Trophoblast cell (in vitro differentiated cells and primary cell): ENCODE measurements at regions not wholly inside any gene's neighbourhood (a gene's known extent, or its start where the extent isn't known, plus 50 kb on each side); places are given as distances from the start of the nearest gene placed in this dataset.

Experiments
- DNase-seq, 2 donors: peaks; one replicate each; pipeline ENCODE4 v3.0.0-alpha.2; 2016
- H2AFZ ChIP-seq: 2 replicates; pipeline ENCODE4 v1.6.1; 2013; ENCODE audit warnings: low read length, moderate library complexity, mild to moderate bottlenecking; ENCODE audit not compliant: insufficient read depth, poor library complexity
- H2AK5ac ChIP-seq: 2 replicates; pipeline ENCODE4 v1.6.1; 2013; ENCODE audit warnings: mild to moderate bottlenecking, low read length
- H2BK120ac ChIP-seq: 2 replicates; pipeline ENCODE4 v1.6.1; 2013; ENCODE audit warnings: low read length, mild to moderate bottlenecking, moderate library complexity; ENCODE audit not compliant: insufficient read depth, poor library complexity
- H2BK12ac ChIP-seq: 2 replicates; pipeline ENCODE4 v1.6.1; 2013; ENCODE audit warnings: mild to moderate bottlenecking, low read length, moderate library complexity
- H2BK5ac ChIP-seq: 2 replicates; pipeline ENCODE4 v1.6.1; 2013; ENCODE audit warnings: low read length, low read depth, moderate library complexity, mild to moderate bottlenecking; ENCODE audit not compliant: poor library complexity
- H3K14ac ChIP-seq: 2 replicates; pipeline ENCODE4 v1.6.1; 2013; ENCODE audit warnings: mild to moderate bottlenecking, low read length
- H3K18ac ChIP-seq: 2 replicates; pipeline ENCODE4 v1.6.1; 2013; ENCODE audit warnings: mild to moderate bottlenecking, low read length
- H3K23ac ChIP-seq: 2 replicates; pipeline ENCODE4 v1.6.1; 2013; ENCODE audit warnings: low read length
- H3K27ac ChIP-seq: 2 replicates; pipeline ENCODE4 v1.5.1; 2013; ENCODE audit warnings: low read depth, mild to moderate bottlenecking, inconsistent platforms, low read length, moderate library complexity
- H3K27me3 ChIP-seq: 2 replicates; pipeline ENCODE4 v1.6.1; 2013; ENCODE audit warnings: inconsistent platforms, mild to moderate bottlenecking, low read length, moderate library complexity; ENCODE audit not compliant: insufficient read depth
- H3K36me3 ChIP-seq, 2 experiments: 1 replicate in 1 of 2; 2 replicates in 1 of 2; pipeline ENCODE4 v1.6.1; 2013; ENCODE audit warnings: low read length in 2 of 2, mild to moderate bottlenecking in 2 of 2, moderate library complexity in 1 of 2; ENCODE audit not compliant: insufficient read depth in 2 of 2, control insufficient read depth in 1 of 2
- H3K4ac ChIP-seq: 2 replicates; pipeline ENCODE4 v1.6.1; 2013; ENCODE audit warnings: low read depth, mild to moderate bottlenecking, low read length, moderate library complexity
- H3K4me1 ChIP-seq, 2 experiments: 1 replicate in 1 of 2; 2 replicates in 1 of 2; pipeline ENCODE4 v1.6.1; 2013; ENCODE audit warnings: low read length in 2 of 2, mild to moderate bottlenecking in 2 of 2, moderate library complexity in 1 of 2; ENCODE audit not compliant: insufficient read depth in 2 of 2, control insufficient read depth in 1 of 2
- H3K4me2 ChIP-seq: 2 replicates; pipeline ENCODE4 v1.6.1; 2013; ENCODE audit warnings: inconsistent platforms, mild to moderate bottlenecking, low read length, moderate library complexity
- H3K4me3 ChIP-seq: 2 replicates; pipeline ENCODE4 v1.5.1; 2013; ENCODE audit warnings: mild to moderate bottlenecking, low read depth, low read length, inconsistent platforms
- H3K79me1 ChIP-seq: one replicate; pipeline ENCODE4 v1.6.1; 2013; ENCODE audit warnings: low read length
- H3K79me2 ChIP-seq: 2 replicates; pipeline ENCODE4 v1.6.1; 2013; ENCODE audit warnings: low read length, mild to moderate bottlenecking; ENCODE audit not compliant: control insufficient read depth, insufficient read depth, poor library complexity
- H3K9ac ChIP-seq: 2 replicates; pipeline ENCODE4 v1.6.1; 2013; ENCODE audit warnings: mild to moderate bottlenecking, low read length
- H3K9me3 ChIP-seq: 2 replicates; pipeline ENCODE4 v1.6.1; 2013; ENCODE audit warnings: low read depth, mild to moderate bottlenecking, control low read depth, inconsistent platforms, low read length; ENCODE audit not compliant: insufficient read depth
- H4K12ac ChIP-seq: 2 replicates; pipeline ENCODE4 v1.6.1; 2013; ENCODE audit warnings: low read depth, mild to moderate bottlenecking, low read length, moderate library complexity
- H4K8ac ChIP-seq: 2 replicates; pipeline ENCODE4 v1.6.1; 2013; ENCODE audit warnings: low read depth, mild to moderate bottlenecking, low read length, moderate library complexity
- H4K91ac ChIP-seq: one replicate; pipeline ENCODE4 v1.6.1; 2013; ENCODE audit warnings: low read depth, mild to moderate bottlenecking, low read length, moderate library complexity
- WGBS: extraction: QIAGEN DNeasy Blood & Tissue Kit; methylation state at CpG from one replicate; pipeline ENCODE4 v1.1.7; 2013; ENCODE audit warnings: missing lambda C conversion rate; ENCODE audit not compliant: insufficient read length, insufficient coverage; ENCODE audit errors: extremely low coverage; 5-methylcytosine and 5-hydroxymethylcytosine counted together

DNA sequence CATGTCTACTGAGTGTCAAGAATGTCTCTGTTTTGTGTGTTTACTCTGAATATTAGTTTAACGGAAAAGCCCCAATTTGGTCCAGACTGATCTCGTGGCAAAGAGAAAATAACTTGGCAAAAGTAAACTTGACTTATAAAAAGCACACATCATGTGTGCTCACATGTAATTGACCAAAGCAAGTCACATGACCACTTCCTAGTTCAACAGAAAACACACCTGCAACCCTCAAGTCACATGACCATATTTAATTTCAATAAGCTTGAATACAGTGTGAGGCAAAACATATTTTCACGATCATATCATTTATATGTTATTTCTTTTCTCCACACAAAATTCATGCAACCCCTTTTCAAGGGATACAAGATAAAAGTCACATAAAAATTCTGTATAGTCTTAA, 662.4 kb downstream of the SLITRK1 start:
- no peak overlapping the region for H4K8ac ChIP-seq
- no peak overlapping the region for H3K23ac ChIP-seq
- no peak overlapping the region for H3K9ac ChIP-seq
- H3K27ac ChIP-seq, result no peak overlapping the region
- H3K4ac ChIP-seq, result no peak overlapping the region
- no peaks in the 10 kb centered on the region for H3K36me3 ChIP-seq
- no peaks in the 10 kb centered on the region for H3K27me3 ChIP-seq
- H3K9me3 ChIP-seq, result no peaks in the 10 kb centered on the region
- no peak overlapping the region for H3K18ac ChIP-seq
- no peak overlapping the region for H4K12ac ChIP-seq
- no peak overlapping the region for H3K4me3 ChIP-seq
- no peak overlapping the region for H4K91ac ChIP-seq
- no CpG with 5 or more reads among the region's 3 CpGs for WGBS
- DNase-seq, result no peak
- no peak overlapping the region for H2BK12ac ChIP-seq
- H3K4me2 ChIP-seq, result no peak overlapping the region
- H3K79me2 ChIP-seq, result no peaks in the 10 kb centered on the region
- H2BK5ac ChIP-seq, result no peak overlapping the region
- no peak overlapping the region for H3K14ac ChIP-seq
- H3K79me1 ChIP-seq, result no peaks in the 10 kb centered on the region
- no peaks in the 10 kb centered on the region for H3K4me1 ChIP-seq
- H2AK5ac ChIP-seq, result no peak overlapping the region
- H2BK120ac ChIP-seq, result no peak overlapping the region
- H2AFZ ChIP-seq, result no peak overlapping the region

DNA sequence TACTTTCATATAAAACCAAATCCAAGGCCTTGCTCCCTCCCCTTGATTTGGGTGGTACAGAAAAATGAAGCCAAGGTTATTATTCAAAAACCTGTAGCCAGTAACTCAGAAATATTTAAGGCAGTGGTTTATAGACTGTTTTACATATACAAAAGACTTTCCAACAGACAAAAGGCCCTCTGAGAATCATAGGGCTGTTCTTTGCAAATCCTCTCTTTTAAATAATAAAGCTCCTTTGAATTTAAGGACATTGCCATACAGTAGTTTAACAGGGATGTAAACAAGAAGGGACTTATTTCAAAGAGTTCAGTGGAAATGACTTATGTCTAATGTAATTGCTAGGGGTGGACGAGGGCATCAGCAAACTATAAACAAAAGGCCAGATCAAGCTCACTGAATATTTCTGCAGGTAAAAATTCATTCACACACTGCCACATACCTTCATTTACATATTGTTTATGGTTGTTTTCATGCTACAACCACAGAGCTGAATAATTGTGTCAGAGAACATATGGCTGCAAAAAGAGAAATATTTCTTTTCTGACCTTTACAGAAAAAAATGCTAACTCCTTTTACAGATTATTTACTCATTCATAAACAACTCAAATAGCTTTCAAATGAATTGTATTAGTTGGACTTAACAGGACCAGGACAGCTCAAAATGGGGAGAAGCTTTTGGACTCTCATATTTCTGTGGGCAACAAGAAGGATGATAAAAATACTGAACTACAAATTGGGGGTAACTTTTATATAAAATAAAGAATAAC, 665.6 kb downstream of the SLITRK1 start:
- Histone ChIP-seq H3K9ac (no peak overlapping the region), H3K18ac (no peak overlapping the region), H3K4me1 (no peaks in the 10 kb centered on the region), H3K36me3 (no peaks in the 10 kb centered on the region), H2BK12ac (no peak overlapping the region), H2BK5ac (no peak overlapping the region), H3K4me2 (no peak overlapping the region), H3K27me3 (no peaks in the 10 kb centered on the region), H3K4me3 (no peak overlapping the region), H2AFZ (no peak overlapping the region), H2AK5ac (no peak overlapping the region), H3K23ac (no peak overlapping the region), H3K9me3 (no peaks in the 10 kb centered on the region), H3K14ac (no peak overlapping the region), H3K4ac (no peak overlapping the region), H4K12ac (no peak overlapping the region), H4K8ac (no peak overlapping the region), H3K79me1 (no peaks in the 10 kb centered on the region), H2BK120ac (no peak overlapping the region), H4K91ac (no peak overlapping the region), H3K79me2 (no peaks in the 10 kb centered on the region), H3K27ac (no peak overlapping the region)
- WGBS, result no CpG with 5 or more reads among the region's 1 CpG
- DNase-seq, result no peak

DNA sequence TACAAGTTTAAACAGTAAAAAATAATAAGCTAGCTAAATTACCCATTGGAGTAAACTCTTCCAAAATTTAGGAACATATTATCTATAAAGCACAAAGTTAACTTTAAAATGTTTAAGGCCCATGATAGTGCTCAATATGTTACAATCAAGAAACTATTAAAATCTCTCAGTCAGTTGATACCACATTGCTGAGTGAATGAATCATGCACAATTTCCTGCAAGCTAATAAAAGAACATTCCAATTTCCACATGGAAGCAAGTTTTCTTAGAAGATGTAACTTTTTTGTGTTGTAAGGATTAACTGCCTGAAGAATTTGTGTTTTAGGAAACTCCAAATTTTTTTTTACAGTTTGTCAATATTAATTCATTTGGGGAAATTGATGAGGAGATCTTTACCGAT, 666.6 kb downstream of the SLITRK1 start:
- no peak overlapping the region for H4K12ac ChIP-seq
- no peak overlapping the region for H3K4me3 ChIP-seq
- H2AK5ac ChIP-seq, result no peak overlapping the region
- WGBS, result no CpG with 5 or more reads among the region's 1 CpG
- no peak overlapping the region for H3K27ac ChIP-seq
- no peaks in the 10 kb centered on the region for H3K27me3 ChIP-seq
- H2BK120ac ChIP-seq, result no peak overlapping the region
- H3K79me2 ChIP-seq, result no peaks in the 10 kb centered on the region
- no peak overlapping the region for H4K91ac ChIP-seq
- H2AFZ ChIP-seq, result no peak overlapping the region
- no peak overlapping the region for H2BK5ac ChIP-seq
- no peak overlapping the region for H3K18ac ChIP-seq
- no peak overlapping the region for H2BK12ac ChIP-seq
- H4K8ac ChIP-seq, result no peak overlapping the region
- DNase-seq, result no peak
- no peak overlapping the region for H3K4ac ChIP-seq
- H3K4me1 ChIP-seq, result no peaks in the 10 kb centered on the region
- H3K9ac ChIP-seq, result no peak overlapping the region
- H3K79me1 ChIP-seq, result no peaks in the 10 kb centered on the region
- no peak overlapping the region for H3K23ac ChIP-seq
- H3K14ac ChIP-seq, result no peak overlapping the region
- H3K4me2 ChIP-seq, result no peak overlapping the region
- no peaks in the 10 kb centered on the region for H3K9me3 ChIP-seq
- H3K36me3 ChIP-seq, result no peaks in the 10 kb centered on the region

DNA sequence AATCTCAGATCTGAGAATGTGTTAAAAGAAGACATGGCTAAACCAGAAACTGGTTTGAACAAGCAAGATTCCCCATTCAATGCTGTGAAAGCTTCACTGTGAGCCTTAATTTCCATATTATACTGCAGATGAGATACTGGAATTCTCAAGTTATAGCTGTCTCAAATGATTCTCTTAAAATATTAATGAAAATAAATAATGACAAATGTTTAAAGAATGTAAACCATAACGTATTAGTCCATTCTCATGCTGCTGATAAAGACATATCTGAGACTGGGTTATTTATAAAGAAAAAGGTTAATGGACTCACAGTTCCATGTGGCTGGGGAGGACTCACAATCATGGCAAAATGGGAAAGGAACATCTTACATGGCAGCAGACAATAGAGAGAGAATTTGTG, 667.8 kb downstream of the SLITRK1 start:
- Histone ChIP-seq H4K91ac (no peak overlapping the region), H2BK120ac (no peak overlapping the region), H3K27me3 (no peaks in the 10 kb centered on the region), H3K79me2 (no peaks in the 10 kb centered on the region), H3K23ac (no peak overlapping the region), H3K9ac (no peak overlapping the region), H3K79me1 (no peaks in the 10 kb centered on the region), H3K27ac (no peak overlapping the region), H3K4me3 (no peak overlapping the region), H3K4ac (no peak overlapping the region), H2AK5ac (no peak overlapping the region), H2BK5ac (no peak overlapping the region), H3K4me2 (no peak overlapping the region), H2AFZ (no peak overlapping the region), H3K14ac (no peak overlapping the region), H3K4me1 (no peaks in the 10 kb centered on the region), H2BK12ac (no peak overlapping the region), H3K36me3 (no peaks in the 10 kb centered on the region), H4K12ac (no peak overlapping the region), H3K9me3 (no peaks in the 10 kb centered on the region), H3K18ac (no peak overlapping the region), H4K8ac (no peak overlapping the region)
- WGBS, result no CpG with 5 or more reads among the region's 1 CpG
- DNase-seq, result no peak
